ENCODE measurements at regions not wholly inside any gene's neighbourhood (a gene's known extent, or its start where the extent isn't known, plus 50 kb on each side); places are given as distances from the start of the nearest gene placed in this dataset.

GRCh38 chr17:54220829-54221228 lies 398.1 kb downstream of the KIF2B start:
- Histone ChIP-seq H3K27ac (ENCODE audit: low read depth, low read length) (no peak overlapping the region), H3K79me2 (ENCODE audit: insufficient read depth, low read length) (no peaks in the 10 kb centered on the region), H3K4me3 (ENCODE audit: insufficient read depth, low read length, poor library complexity, severe bottlenecking) (no peak overlapping the region), H4K20me1 (ENCODE audit: low read depth, low read length) (no peaks in the 10 kb centered on the region), H2AFZ (ENCODE audit: low read depth, low read length, severe bottlenecking) (no peak overlapping the region), H3K36me3 (ENCODE audit: low read length) (no peaks in the 10 kb centered on the region), H3K9me2 (replicated peaks; ENCODE audit: insufficient read depth, low read length) (no peaks in the 10 kb centered on the region), H3K9ac (ENCODE audit: low read length) (no peak overlapping the region), H3K9me3 (ENCODE audit: insufficient read depth, low read length) (no peaks in the 10 kb centered on the region), H3K4me2 (ENCODE audit: low read depth, low read length, poor library complexity, severe bottlenecking) (no peak overlapping the region), H3F3A (ENCODE audit: insufficient read depth) (no peaks in the 10 kb centered on the region), H3K27me3 (ENCODE audit: low read length) (no peaks in the 10 kb centered on the region)
- TF ChIP-seq EZH2phosphoT487 (conservative IDR thresholded peaks at IDR 0.05; ENCODE audit: low read length) (no peak), CTCF (IDR thresholded peaks at IDR 0.05; ENCODE audit: insufficient read depth, low read length, poor library complexity, severe bottlenecking) (no peak)

GRCh38 chr17:54221499-54221898 lies 398.8 kb downstream of the KIF2B start:
- no peak overlapping the region for H3K9ac ChIP-seq (ENCODE audit: low read length)
- no peak overlapping the region for H3K4me2 ChIP-seq (ENCODE audit: low read depth, low read length, poor library complexity, severe bottlenecking)
- no peaks in the 10 kb centered on the region for H3F3A ChIP-seq (ENCODE audit: insufficient read depth)
- no peaks in the 10 kb centered on the region for H3K9me3 ChIP-seq (ENCODE audit: insufficient read depth, low read length)
- H3K27ac ChIP-seq (ENCODE audit: low read depth, low read length): no peak overlapping the region
- no peaks in the 10 kb centered on the region for H4K20me1 ChIP-seq (ENCODE audit: low read depth, low read length)
- no peak overlapping the region for H3K4me3 ChIP-seq (ENCODE audit: insufficient read depth, low read length, poor library complexity, severe bottlenecking)
- no peak overlapping the region for H2AFZ ChIP-seq (ENCODE audit: low read depth, low read length, severe bottlenecking)
- no peaks in the 10 kb centered on the region for H3K27me3 ChIP-seq (ENCODE audit: low read length)
- no peaks in the 10 kb centered on the region for H3K79me2 ChIP-seq (ENCODE audit: insufficient read depth, low read length)
- TF ChIP-seq CTCF (IDR thresholded peaks at IDR 0.05; ENCODE audit: insufficient read depth, low read length, poor library complexity, severe bottlenecking): no peak
- no peak for TF ChIP-seq EZH2phosphoT487 (conservative IDR thresholded peaks at IDR 0.05; ENCODE audit: low read length)
- H3K36me3 ChIP-seq (ENCODE audit: low read length): no peaks in the 10 kb centered on the region
- H3K9me2 ChIP-seq (replicated peaks; ENCODE audit: insufficient read depth, low read length): no peaks in the 10 kb centered on the region

- no peaks in the 10 kb centered on the region for H3K9me2 ChIP-seq (replicated peaks; ENCODE audit: insufficient read depth, low read length)
- H4K20me1 ChIP-seq (ENCODE audit: low read depth, low read length): no peaks in the 10 kb centered on the region
- H3K27ac ChIP-seq (ENCODE audit: low read depth, low read length): no peak overlapping the region
- no peak overlapping the region for H3K4me2 ChIP-seq (ENCODE audit: low read depth, low read length, poor library complexity, severe bottlenecking)
- no peaks in the 10 kb centered on the region for H3K79me2 ChIP-seq (ENCODE audit: insufficient read depth, low read length)
- H3K4me3 ChIP-seq (ENCODE audit: insufficient read depth, low read length, poor library complexity, severe bottlenecking): no peak overlapping the region
- H3K9ac ChIP-seq (ENCODE audit: low read length): no peak overlapping the region
- H3K27me3 ChIP-seq (ENCODE audit: low read length): no peaks in the 10 kb centered on the region
- TF ChIP-seq EZH2phosphoT487 (conservative IDR thresholded peaks at IDR 0.05; ENCODE audit: low read length) (no peak), CTCF (IDR thresholded peaks at IDR 0.05; ENCODE audit: insufficient read depth, low read length, poor library complexity, severe bottlenecking) (no peak)
- H3F3A ChIP-seq (ENCODE audit: insufficient read depth): no peaks in the 10 kb centered on the region
- H3K36me3 ChIP-seq (ENCODE audit: low read length): no peaks in the 10 kb centered on the region
- H3K9me3 ChIP-seq (ENCODE audit: insufficient read depth, low read length): 0 out of 2 replicates have a peak, but pooled peaks cover 4% of the 10 kb centered on the region
- H2AFZ ChIP-seq (ENCODE audit: low read depth, low read length, severe bottlenecking): no peak overlapping the region
Observed at GRCh38 chr17:54235571-54235970, 412.8 kb downstream of the KIF2B start.
